Tibial nerve (tissue), 4 donors: ENCODE measurements at regions not wholly inside any gene's neighbourhood (a gene's known extent, or its start where the extent isn't known, plus 50 kb on each side); places are given as distances from the start of the nearest gene placed in this dataset.

ENCODE experiments used
- DNase-seq, 2 donors: peaks; one replicate each; pipeline ENCODE4 v3.0.0-alpha.2; 2019; ENCODE audit warnings: low spot score in 2 of 2
- H3K27ac ChIP-seq, 4 donors: fragments of 200-600 bp; sonication (generic) in 3 of 4; one replicate each; pipeline ENCODE4 v1.5.1; 2017 to 2019; ENCODE audit warnings: mild to moderate bottlenecking in 1 of 4
- H3K27me3 ChIP-seq, 2 donors: fragments of 200-600 bp; sonication (generic) in 1 of 2; one replicate each; pipeline versions ENCODE4 v1.5.1 to v1.6.0; 2017 to 2019
- H3K36me3 ChIP-seq, 3 donors: fragments of 200-600 bp; sonication (generic); one replicate each; pipeline ENCODE4 v1.5.1; 2018 to 2019
- H3K4me1 ChIP-seq, 4 donors: fragments of 200-600 bp; sonication (generic) in 3 of 4; one replicate each; pipeline ENCODE4 v1.5.1; 2017 to 2019
- H3K4me3 ChIP-seq, 4 donors: fragments of 200-600 bp; sonication (generic) in 3 of 4; one replicate each; pipeline ENCODE4 v1.5.1; 2017 to 2019; ENCODE audit warnings: mild to moderate bottlenecking in 1 of 4, moderate library complexity in 1 of 4
- H3K9me3 ChIP-seq, 4 donors: fragments of 200-600 bp; sonication (generic) in 3 of 4; one replicate each; pipeline ENCODE4 v1.5.1; 2017 to 2019
- CTCF ChIP-seq, 5 experiments: fragments of 200-600 bp in 3 of 5; fragments of 450-650 bp in 2 of 5; sonication (generic) in 3 of 5; IDR thresholded peaks; one replicate each; pipeline ENCODE4 v1.5.1; 2016 to 2019; ENCODE audit warnings: antibody characterized with exemption in 5 of 5, mild to moderate bottlenecking in 3 of 5, moderate library complexity in 2 of 5
- EP300 ChIP-seq, 2 donors: sonication (generic); formaldehyde crosslinking; IDR thresholded peaks; one replicate each; pipeline ENCODE4 v1.6.1; 2017; ENCODE audit warnings: antibody characterized with exemption in 2 of 2, mild to moderate bottlenecking in 1 of 2
- POLR2A ChIP-seq, 2 donors: fragments of 450-650 bp; IDR thresholded peaks; one replicate each; pipeline ENCODE4 v1.6.1; 2017; ENCODE audit warnings: antibody characterized with exemption in 2 of 2, mild to moderate bottlenecking in 2 of 2, moderate library complexity in 2 of 2
- WGBS, 2 donors: methylation state at CpG; one replicate each; pipeline ENCODE4 v1.1.5; 2018; 5-methylcytosine and 5-hydroxymethylcytosine counted together

GRCh38 chr2:22893761-22894517, 491.0 kb upstream of the KLHL29 start:
- Histone ChIP-seq H3K9me3 (no peaks in the 10 kb centered on the region), H3K27me3 (no peaks in the 10 kb centered on the region), H3K4me1 (peaks cover 0 to 4% (median 0%) of the 10 kb centered on the region in 4 donors), H3K4me3 (no peak overlapping the region), H3K36me3 (no peaks in the 10 kb centered on the region), H3K27ac (peak overlapping the region in 1 of 4 donors; percentile 29)
- WGBS, 2 donors, result 62 to 81% methylated on average over 13 of the region's 13 CpGs
- no peak for DNase-seq
- TF ChIP-seq CTCF (IDR thresholded peaks at IDR 0.05) (no peak), EP300 (IDR thresholded peaks at IDR 0.05) (no peak), POLR2A (IDR thresholded peaks at IDR 0.05) (no peak)

- Histone ChIP-seq H3K9me3 (no peaks in the 10 kb centered on the region), H3K4me1 (peaks cover 0 to 4% (median 0%) of the 10 kb centered on the region in 4 donors), H3K4me3 (no peak overlapping the region), H3K27ac (no peak overlapping the region), H3K36me3 (no peaks in the 10 kb centered on the region), H3K27me3 (no peaks in the 10 kb centered on the region)
- DNase-seq, result no peak
- no peak for TF ChIP-seq POLR2A (IDR thresholded peaks at IDR 0.05)
- no peak for TF ChIP-seq EP300 (IDR thresholded peaks at IDR 0.05)
- TF ChIP-seq CTCF (IDR thresholded peaks at IDR 0.05), result no peak
- WGBS, 2 donors, result 53 to 59% methylated on average over 2 of the region's 2 CpGs
Observed at GRCh38 chr2:22894761-22895160, 490.2 kb upstream of the KLHL29 start.

GRCh38 chr2:22897428-22897827, 487.6 kb upstream of the KLHL29 start:
- Histone ChIP-seq H3K4me3 (no peak overlapping the region), H3K36me3 (no peaks in the 10 kb centered on the region), H3K4me1 (peaks cover 0 to 4% (median 0%) of the 10 kb centered on the region in 4 donors), H3K27me3 (no peaks in the 10 kb centered on the region), H3K9me3 (no peaks in the 10 kb centered on the region), H3K27ac (no peak overlapping the region)
- TF ChIP-seq CTCF (IDR thresholded peaks at IDR 0.05) (no peak), POLR2A (IDR thresholded peaks at IDR 0.05) (no peak), EP300 (IDR thresholded peaks at IDR 0.05) (no peak)
- no peak for DNase-seq
- 91 to 92% methylated on average over 2 of the region's 2 CpGs for WGBS, 2 donors

GRCh38 chr2:22900674-22901073, 484.3 kb upstream of the KLHL29 start:
- TF ChIP-seq POLR2A (IDR thresholded peaks at IDR 0.05) (no peak), CTCF (IDR thresholded peaks at IDR 0.05) (no peak), EP300 (IDR thresholded peaks at IDR 0.05) (no peak)
- no peak for DNase-seq
- H3K4me3 ChIP-seq, result no peak overlapping the region
- H3K27ac ChIP-seq, result no peak overlapping the region
- H3K27me3 ChIP-seq, result no peaks in the 10 kb centered on the region
- H3K9me3 ChIP-seq, result no peaks in the 10 kb centered on the region
- WGBS, 2 donors, result 96 to 99% methylated on average over 2 of the region's 2 CpGs
- H3K36me3 ChIP-seq, result no peaks in the 10 kb centered on the region
- no peaks in the 10 kb centered on the region for H3K4me1 ChIP-seq

- TF ChIP-seq CTCF (IDR thresholded peaks at IDR 0.05), result no peak
- TF ChIP-seq EP300 (IDR thresholded peaks at IDR 0.05), result no peak
- no peak for TF ChIP-seq POLR2A (IDR thresholded peaks at IDR 0.05)
- Histone ChIP-seq H3K27ac (no peak overlapping the region), H3K4me1 (no peaks in the 10 kb centered on the region), H3K27me3 (no peaks in the 10 kb centered on the region), H3K9me3 (no peaks in the 10 kb centered on the region), H3K4me3 (no peak overlapping the region), H3K36me3 (no peaks in the 10 kb centered on the region)
- WGBS, 2 donors, result 47 to 50% methylated on average over 9 of the region's 9 CpGs
- no peak for DNase-seq
Observed at GRCh38 chr2:22901471-22902179, 483.4 kb upstream of the KLHL29 start.
